ENCODE measurements at regions not wholly inside any gene's neighbourhood (a gene's known extent, or its start where the extent isn't known, plus 50 kb on each side); places are given as distances from the start of the nearest gene placed in this dataset.

DNA sequence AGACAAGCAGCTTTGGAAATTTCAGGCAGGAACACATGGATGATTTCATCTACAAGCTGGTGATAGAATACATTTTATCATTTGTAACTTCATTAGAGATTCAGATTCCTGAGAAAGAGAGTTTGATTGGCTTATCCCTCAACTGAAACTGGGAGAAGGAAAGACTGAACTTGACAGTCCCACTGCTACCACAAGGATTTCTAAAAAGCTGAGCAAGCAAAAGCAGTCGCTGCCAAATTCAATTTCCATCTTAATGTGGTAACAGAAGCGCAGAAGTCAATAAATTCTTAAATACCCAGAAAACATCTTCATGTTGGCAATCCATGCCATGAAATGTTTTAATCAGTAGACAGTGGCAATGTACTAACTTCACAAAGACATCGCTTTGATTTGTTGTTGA, 172.1 kb upstream of the DACH1 start:
- no peak for DNase-seq (ENCODE audit: extremely low read depth in 1 of 2, low read depth in 1 of 2)

DNA sequence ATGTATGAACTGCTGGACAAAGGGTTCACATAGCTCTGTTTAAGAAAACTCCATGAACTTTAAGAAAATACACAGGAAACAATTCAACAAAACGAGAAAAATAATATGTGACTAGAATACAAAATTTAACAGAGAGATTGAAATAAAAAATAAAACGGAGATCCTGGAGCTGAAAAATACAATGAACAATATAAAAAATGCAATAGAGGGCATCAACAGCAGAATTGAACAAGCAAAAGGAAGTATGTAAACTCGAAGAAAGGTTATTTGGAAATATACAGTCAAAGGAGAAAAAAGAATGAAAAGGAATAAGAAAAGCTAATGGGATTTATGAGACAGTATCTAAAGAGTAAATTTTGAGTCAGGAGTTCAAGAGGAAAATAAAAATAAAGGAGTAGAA, 163.0 kb upstream of the DACH1 start:
- DNase-seq (ENCODE audit: extremely low read depth in 1 of 2, low read depth in 1 of 2): no peak

DNA sequence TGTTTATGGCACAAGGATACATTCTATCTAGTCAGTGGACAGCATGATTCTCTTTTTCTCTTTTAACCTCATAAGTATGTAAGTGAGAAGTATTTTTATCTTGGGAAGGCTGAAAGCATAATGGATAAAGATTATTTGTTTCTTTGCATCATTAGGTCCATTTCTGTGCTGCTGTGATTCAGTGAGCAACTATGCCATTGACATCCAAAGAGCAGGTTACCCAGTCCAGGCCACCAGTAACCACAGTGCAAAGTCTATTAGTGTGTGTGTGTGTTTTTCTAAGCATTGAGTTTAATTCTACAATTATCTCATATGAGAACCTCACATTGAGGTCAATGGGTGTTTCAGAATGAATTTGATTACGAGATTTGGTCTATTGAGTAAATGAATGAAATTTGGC, 158.8 kb upstream of the DACH1 start:
- DNase-seq (ENCODE audit: extremely low read depth in 1 of 2, low read depth in 1 of 2): no peak

DNA sequence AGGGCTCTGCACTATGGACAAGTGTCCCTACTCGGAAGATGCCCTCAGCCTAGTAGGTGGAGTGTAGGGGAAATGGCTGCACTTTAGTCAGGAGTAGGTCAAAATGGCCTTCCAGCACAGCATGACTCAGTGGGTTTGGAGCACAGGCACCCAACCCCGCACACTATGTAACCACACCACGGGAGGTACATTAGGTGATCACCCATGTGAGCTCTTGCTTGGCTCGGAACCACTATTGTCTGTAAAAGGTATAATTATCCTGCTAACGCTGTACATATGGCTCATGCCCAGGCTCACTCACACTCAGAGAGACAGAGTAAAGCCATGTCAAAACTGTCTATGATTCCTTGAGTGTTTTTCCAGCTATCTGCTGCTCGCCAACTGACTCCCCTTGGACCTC, 156.9 kb upstream of the DACH1 start:
- DNase-seq (ENCODE audit: extremely low read depth in 1 of 2, low read depth in 1 of 2): no peak

DNA sequence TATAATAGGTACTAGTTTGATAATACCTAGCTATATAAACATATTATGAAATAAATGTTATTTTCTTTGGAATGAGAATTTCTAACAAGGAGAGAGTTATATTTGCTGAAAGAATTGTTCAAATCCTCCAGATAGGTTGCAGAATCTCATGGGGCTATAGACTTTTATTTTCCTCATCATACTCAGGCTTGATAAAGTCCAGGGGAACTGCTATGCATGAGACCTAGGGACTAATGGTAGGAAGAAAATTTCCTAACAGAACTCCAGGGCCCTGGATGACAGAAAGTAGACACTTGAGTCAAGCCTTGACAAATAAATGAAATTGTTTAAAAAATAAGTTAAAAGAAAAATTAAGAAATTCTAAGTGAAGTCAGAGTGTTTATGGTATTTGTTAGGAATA, 138.5 kb upstream of the DACH1 start:
- DNase-seq (ENCODE audit: extremely low read depth in 1 of 2, low read depth in 1 of 2): no peak

DNA sequence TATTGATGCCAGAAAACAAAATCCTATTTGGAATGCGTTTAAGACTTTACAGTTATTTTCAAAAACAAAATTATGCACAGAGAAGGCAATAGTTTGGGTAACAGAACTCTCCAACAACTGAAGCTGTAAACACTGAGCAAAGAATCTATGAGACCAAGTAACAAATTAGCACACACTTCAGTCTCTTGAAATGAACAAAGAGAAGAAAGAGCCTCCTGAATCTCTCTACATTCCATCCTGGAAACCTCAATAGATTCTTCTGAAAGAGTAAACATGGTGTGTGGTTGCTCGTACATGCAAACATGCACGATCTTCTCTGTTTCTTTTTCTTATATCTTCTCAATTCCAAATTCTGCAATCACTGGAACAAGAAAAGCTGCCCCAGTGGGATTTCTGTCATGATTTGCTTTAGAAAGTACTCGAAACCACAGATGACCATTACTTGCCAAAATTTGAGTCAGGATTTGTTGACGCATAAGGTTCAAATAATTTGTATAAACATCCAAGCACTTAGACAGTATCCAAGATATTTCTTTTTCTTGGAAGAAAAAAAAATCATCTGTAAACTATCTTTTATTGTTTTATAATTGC, 137.9 kb upstream of the DACH1 start:
- DNase-seq (ENCODE audit: extremely low read depth in 1 of 2, low read depth in 1 of 2): no peak

DNA sequence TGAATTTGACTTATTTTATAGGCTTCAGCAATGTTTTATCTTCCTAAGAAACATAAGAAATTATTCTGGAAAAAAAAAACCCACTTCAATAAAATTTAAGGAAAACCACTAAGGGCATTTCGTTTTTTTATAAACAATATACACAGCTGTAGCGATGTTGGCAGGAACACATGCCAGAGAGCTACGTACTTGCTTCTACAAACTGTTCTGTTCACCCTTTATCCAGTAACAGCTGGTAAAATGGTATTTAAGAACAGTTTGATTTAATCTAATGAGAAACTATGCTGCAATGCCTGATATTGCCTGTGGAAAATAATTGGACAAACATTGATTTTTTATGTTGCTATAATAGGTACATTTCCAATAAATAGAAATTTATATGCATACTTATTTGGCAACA, 137.2 kb upstream of the DACH1 start:
- no peak for DNase-seq (ENCODE audit: extremely low read depth in 1 of 2, low read depth in 1 of 2)

DNA sequence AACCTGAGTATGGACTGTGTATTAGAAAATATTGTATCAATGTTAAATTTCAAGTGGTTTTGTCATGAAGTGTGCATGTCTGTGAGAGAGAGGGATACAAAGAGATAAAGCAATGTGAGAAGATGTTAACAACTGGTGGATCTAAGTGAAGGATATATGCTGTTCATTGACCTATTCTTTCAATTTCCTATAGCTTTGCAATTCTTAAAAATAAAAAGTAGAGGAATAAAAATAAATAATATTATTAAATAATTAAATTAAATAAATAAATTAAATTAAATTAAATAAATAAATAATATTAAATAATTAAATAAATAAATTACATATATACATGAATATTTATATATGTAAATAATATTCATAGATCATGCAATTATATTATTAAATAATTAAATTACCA, 131.2 kb upstream of the DACH1 start:
- no peak for DNase-seq (ENCODE audit: extremely low read depth in 1 of 2, low read depth in 1 of 2)

DNA sequence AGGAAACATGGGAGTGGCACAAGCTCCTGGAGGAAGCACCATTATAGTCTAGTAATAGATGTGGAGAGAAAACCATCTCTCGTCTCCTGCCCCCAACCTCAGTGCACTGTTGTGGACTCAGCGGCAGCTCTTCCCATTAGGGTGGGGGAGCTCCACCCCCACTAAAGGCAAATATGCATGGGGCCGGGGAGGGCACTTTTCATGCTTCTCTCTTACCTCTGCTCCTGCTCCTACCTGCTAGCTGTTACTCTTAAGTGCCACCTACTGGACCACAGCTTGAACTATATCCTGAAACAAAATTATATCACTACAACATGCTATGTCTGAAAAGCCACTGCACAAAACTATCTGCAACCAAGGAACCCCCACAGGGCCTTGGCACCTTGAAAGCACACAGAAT, 112.6 kb upstream of the DACH1 start:
- no peak for DNase-seq (ENCODE audit: extremely low read depth in 1 of 2, low read depth in 1 of 2)

DNA sequence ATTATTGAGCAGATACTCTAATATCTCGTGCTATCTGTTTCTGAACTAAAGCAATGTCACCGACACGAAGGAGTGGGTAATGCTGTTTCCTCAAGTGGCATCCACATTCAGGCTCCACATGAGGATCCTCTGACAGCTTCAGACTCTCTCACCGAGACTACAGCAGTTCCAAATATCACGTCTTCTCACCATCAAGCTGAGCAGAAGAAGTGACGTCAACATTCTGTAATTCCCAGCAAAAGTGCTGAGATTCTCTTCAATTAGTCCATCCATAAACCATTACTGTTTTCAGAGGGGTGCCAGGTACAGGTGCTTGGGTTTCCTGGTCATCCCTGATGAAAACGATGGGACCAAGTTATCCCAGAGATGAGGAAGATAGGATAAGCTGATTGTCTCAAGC, 110.0 kb upstream of the DACH1 start:
- DNase-seq (ENCODE audit: extremely low read depth in 1 of 2, low read depth in 1 of 2): no peak

DNA sequence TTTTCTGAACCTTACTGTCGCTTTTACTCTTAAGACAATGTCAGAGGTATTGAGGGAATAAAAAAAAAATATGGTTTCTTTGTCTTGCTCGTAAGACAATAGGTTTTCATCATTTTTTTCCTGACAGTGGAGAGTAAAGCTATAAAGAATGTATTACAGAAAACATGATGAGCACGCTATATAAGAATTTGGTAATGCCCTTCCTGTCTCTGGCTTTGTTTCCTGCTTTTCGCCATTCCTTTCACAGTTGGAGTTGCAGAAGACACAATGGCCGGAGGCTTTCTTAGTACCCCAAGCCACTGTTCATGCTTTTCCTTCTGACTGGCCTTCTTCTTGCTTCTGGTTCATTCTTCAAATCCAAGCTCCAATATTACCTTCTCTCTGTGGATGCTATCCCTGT, 101.0 kb upstream of the DACH1 start:
- no peak for DNase-seq (ENCODE audit: extremely low read depth in 1 of 2, low read depth in 1 of 2)

DNA sequence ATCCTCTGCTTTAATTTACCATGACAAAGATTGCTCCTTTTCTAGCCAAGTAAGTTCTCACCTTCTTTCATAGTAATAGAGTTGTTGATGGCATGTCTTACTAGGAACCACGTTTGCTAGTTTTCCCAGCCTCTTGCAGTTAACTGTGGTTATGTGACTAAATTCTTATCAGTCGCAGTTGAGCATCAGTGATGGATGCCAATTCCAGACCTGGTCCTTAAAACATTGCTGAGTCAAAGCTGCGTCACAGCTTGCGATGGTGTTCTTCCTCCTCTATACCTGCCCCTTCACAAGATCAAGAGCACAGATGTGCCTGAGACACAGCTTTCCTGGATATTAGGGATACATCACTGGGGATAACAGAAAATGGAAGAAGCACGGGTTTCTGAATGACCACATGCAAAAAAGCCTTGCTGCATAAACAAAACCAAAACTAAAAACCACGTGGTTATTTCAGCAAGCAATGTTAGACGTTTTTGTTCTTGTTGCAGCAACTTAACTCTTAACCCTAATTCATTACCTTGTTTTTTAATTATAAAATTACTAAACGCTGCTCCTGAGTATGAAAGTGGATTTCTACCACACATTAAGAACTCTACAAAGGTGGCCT, 97.6 kb upstream of the DACH1 start:
- no peak for DNase-seq (ENCODE audit: extremely low read depth in 1 of 2, low read depth in 1 of 2)

DNA sequence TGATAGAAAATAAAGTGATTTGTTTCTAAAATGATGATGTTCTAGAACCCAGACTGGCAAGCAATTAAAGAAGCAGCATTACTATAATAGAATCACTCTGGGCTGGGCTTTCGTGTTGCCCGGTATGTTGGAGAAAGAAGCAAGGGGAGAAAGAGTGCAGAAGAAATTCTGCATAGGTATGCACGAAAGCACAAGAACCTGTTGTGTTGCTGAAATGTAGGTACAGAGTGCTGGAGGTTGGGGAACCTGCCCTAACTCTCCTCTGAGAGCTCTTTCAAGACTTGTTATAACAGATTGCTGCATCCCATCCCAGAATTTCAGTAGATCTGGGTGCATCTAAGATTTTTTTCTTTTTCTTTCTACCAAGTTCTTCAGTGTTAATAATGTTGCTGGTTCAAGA, 95.7 kb upstream of the DACH1 start:
- no peak for DNase-seq (ENCODE audit: extremely low read depth in 1 of 2, low read depth in 1 of 2)

DNA sequence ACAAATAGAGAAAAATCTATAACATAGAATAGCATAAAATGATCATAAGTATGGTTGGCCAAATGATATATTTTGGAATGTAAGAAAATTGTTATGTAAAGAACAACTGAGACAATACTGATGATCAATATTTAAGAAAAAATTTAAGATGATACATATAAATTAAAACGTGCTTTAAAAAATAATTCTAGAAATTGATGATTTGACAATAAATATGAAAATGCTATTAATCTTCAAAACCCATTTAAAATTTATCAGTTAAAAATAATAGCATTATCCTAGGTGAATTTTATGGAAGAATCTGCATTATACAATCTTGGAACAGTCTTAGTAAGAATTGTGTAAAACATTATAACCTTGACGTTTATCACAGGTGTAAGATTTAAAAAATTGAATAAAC, 95.1 kb upstream of the DACH1 start:
- no peak for DNase-seq (ENCODE audit: extremely low read depth in 1 of 2, low read depth in 1 of 2)

DNA sequence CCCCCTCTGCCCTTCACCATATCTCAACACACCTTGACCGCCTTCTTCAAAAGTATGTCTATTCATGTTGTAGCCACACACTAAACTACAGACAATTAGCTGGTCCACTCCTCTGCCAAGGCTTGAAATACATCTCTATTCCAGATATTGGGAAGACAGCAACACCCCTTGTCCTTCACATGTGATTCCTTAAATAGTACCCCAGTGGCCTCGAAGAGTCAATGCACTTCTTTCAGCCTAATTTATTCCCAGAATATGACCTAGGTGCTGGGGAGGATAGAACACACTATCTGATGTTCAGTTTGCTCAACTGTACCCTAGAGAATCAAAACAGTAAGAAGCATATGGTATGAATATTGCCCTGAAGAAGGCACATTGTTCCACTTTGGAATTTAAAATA, 82.4 kb upstream of the DACH1 start:
- DNase-seq (ENCODE audit: extremely low read depth in 1 of 2, low read depth in 1 of 2): no peak

DNA sequence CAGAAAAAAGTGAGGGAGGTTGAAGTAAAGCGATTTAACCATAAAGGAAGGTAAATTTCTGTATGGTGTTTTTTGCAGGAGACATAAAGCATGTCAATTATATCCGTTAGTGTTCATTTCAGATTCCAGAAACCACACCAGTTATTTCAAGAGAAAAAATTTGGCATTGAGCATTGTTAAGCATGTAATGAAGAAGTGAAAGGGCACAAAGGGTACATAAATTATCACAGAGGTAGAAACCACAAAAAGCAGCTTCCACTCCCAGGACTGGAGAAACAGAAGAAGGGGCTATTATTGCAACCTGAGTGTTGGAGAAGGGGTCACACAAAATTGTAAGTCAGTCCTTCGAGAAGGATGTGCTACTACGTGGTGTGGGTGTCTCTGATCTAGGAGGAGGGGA, 72.2 kb upstream of the DACH1 start:
- no peak for DNase-seq (ENCODE audit: extremely low read depth in 1 of 2, low read depth in 1 of 2)

DNA sequence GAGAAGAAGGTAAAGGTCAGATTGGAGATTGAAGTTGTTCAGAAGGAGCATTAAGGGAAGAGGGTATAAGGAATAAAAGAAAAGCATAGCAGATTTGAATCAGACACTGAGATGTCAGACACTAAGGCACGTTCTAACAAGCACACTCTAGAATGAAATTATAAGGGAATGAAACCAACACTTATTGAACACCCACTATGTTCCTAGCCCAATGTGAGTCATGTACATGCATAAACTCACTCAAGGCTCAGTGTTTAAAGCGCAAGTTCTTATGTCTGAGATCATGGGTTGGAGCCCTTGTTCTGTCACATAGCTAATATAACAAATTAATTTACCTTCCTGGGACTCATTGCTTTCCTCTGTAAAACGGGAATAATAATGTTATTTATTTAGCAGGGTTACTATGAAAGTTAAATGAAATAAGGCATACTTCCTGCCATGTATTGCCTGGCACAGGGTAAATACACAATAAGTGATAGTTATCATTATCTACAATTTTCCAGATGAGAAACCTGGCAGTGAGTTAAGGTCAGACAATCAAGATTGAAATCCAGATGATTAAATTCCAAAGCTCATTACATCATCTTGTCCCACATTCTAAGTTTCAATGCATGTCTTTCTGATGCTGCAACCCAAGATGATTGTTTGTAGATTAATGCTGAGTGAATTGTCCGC, 68.3 kb upstream of the DACH1 start:
- DNase-seq (ENCODE audit: extremely low read depth in 1 of 2, low read depth in 1 of 2): no peak

DNA sequence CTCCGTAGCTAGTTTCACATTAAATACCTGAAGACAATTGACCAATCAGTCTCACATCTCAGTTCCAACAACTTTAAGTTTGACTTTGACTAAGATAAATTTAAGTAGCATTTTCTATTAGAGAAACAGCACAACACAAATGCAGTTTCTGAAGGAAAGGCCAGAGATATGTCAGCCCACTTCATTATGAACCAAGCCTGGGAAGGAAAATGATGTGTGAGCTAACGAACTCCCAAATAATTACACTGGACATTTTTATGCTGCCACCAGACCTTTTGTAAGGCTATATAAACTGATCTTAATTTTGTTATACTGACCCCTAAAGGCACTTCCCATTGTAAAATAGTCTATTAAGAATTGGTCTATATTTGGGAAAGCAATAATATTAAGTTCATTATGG, 57.9 kb upstream of the DACH1 start:
- no peak for DNase-seq (ENCODE audit: extremely low read depth in 1 of 2, low read depth in 1 of 2)

DNA sequence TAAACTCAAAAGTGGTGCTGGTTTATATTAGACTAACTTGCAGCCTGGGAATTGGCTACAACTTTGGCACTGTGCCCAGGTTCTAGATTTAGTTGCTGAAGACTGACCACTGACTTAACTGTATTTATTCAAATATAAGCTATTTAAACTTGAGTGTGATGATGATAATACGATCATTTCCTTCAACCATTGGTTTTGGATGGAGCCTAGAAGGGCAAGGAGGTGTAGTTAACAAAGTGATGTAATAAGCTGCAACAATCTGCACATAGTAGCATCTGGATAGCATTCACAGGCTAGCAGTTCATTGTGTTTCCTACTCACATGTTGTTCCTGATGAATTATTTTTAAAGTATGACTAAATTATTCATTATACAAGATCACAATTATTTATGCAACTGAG, 55.2 kb upstream of the DACH1 start:
- DNase-seq (ENCODE audit: extremely low read depth in 1 of 2, low read depth in 1 of 2): no peak

Measured in stimulated activated CD8-positive, alpha-beta memory T cell treated with anti-CD3 and anti-CD28 coated beads, Interleukin-7, amount 100 ng/mL, for 48 hours (primary cell).